AG04450 (cell line): ENCODE measurements at regions not wholly inside any gene's neighbourhood (a gene's known extent, or its start where the extent isn't known, plus 50 kb on each side); places are given as distances from the start of the nearest gene placed in this dataset.
"Not testable (repeated sequence)": the region's sequence is repeated elsewhere in the genome, so short reads cannot be mapped to it uniquely, and the experiment has no call there.

Experiments used
- CTCF ChIA-PET: fragments of 300-600, 350-600 bp; formaldehyde crosslinking; extraction: SDS; loops from one replicate; lab custom pipeline; 2022; ENCODE audit warnings: antibody characterized with exemption, inconsistent platforms; lab: Charles Lee
- POLR2A ChIA-PET: fragments of 350-600 bp; formaldehyde crosslinking; extraction: SDS; loops from one replicate; lab custom pipeline; 2021; ENCODE audit warnings: antibody characterized with exemption, inconsistent platforms; lab: Yijun Ruan, JAX
- DNase-seq: peaks from one replicate; pipeline ENCODE4 v3.0.0-alpha.2; 2011; ENCODE audit warnings: low read depth, low spot score
- H3K27ac ChIP-seq: one replicate; pipeline ENCODE4 v1.5.1; 2012; ENCODE audit warnings: low read depth, low read length, control low read depth
- H3K27me3 ChIP-seq: one replicate; pipeline ENCODE4 v1.6.0; 2012; ENCODE audit warnings: low read length; ENCODE audit not compliant: control insufficient read depth, insufficient read depth
- H3K4me3 ChIP-seq: 2 replicates; pipeline ENCODE4 v1.5.1; 2011; ENCODE audit warnings: mild to moderate bottlenecking, low read depth, low read length, control low read depth
- H3K9me3 ChIP-seq: 2 replicates; pipeline ENCODE4 v1.5.1; 2012; ENCODE audit warnings: low read length; ENCODE audit not compliant: control insufficient read depth, insufficient read depth
- CTCF ChIP-seq: IDR thresholded peaks from 2 replicates; pipeline ENCODE4 v1.5.1; 2011; ENCODE audit warnings: low read depth, low read length, control low read depth, inconsistent platforms

- CTCF ChIA-PET = no interaction called here
- no peak overlapping the region for H3K27ac ChIP-seq
- peaks cover 37% of the 10 kb centered on the region for H3K9me3 ChIP-seq
- H3K4me3 ChIP-seq = no peak overlapping the region
- POLR2A ChIA-PET = no interaction called here
- TF ChIP-seq CTCF = no peak
- DNase-seq = no peak
- H3K27me3 ChIP-seq = no peaks in the 10 kb centered on the region
Observed at GRCh38 chr7:51446356-51446755, 129.7 kb upstream of the COBL start.

GRCh38 chr7:51444936-51445335 lies 128.3 kb upstream of the COBL start:
- ChIA-PET CTCF (no interaction called here), POLR2A (no interaction called here)
- Histone ChIP-seq H3K27me3 (no peaks in the 10 kb centered on the region), H3K27ac (no peak overlapping the region), H3K4me3 (no peak overlapping the region), H3K9me3 (peaks cover 26% of the 10 kb centered on the region)
- TF ChIP-seq CTCF = no peak
- DNase-seq = no peak

DNA sequence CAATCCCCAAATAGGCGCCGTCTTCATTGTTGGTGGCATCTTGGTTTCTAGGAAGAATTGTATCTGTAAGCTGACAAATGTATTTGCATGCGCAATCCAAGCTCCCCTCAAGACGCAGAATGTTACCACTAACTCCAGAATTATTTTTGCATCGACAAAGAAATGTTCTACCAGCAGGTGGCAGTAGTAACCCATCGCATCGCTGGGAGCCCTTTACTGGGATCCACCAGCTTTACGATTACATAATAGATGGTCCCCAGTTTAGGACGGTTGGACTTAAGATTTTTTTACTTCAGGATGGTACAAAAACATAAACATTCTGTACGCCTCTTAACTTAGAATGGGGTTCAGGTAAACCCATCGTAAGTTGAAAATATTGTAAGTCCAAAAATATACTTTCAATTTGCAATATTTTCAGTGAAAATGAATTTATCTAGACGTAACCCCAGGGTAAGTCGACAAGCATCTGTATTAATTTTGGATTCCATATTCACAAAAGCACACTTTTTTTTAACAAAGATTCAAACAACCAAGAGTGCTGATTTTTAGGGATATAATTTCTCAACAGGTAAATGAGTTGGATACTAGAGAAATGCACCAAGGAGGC lies 114.0 kb upstream of the COBL start:
- ChIA-PET POLR2A (no interaction called here), CTCF (interaction anchor here (0.6 kb wide), 1 partner anchor 294 kb away, joined by 3 read pairs; no protein-coding TSS in a partner anchor)
- Histone ChIP-seq H3K4me3 (no peak overlapping the region), H3K27ac (no peak overlapping the region), H3K27me3 (no peaks in the 10 kb centered on the region), H3K9me3 (peaks cover 14% of the 10 kb centered on the region)
- no peak for DNase-seq
- TF ChIP-seq CTCF = peak; percentile 48

GRCh38 chr7:51428217-51428887 lies 111.7 kb upstream of the COBL start:
- no peak for DNase-seq
- no peak overlapping the region for H3K4me3 ChIP-seq
- no peak overlapping the region for H3K27ac ChIP-seq
- no peak for TF ChIP-seq CTCF
- H3K27me3 ChIP-seq = no peaks in the 10 kb centered on the region
- ChIA-PET POLR2A (no interaction called here), CTCF (interaction anchor here (1.3 kb wide), 1 partner anchor 266 kb away, joined by 6 read pairs; no protein-coding TSS in a partner anchor)
- peaks cover 11% of the 10 kb centered on the region for H3K9me3 ChIP-seq

GRCh38 chr7:51426163-51426562 lies 109.6 kb upstream of the COBL start:
- no peak for TF ChIP-seq CTCF
- CTCF ChIA-PET = no interaction called here

DNA sequence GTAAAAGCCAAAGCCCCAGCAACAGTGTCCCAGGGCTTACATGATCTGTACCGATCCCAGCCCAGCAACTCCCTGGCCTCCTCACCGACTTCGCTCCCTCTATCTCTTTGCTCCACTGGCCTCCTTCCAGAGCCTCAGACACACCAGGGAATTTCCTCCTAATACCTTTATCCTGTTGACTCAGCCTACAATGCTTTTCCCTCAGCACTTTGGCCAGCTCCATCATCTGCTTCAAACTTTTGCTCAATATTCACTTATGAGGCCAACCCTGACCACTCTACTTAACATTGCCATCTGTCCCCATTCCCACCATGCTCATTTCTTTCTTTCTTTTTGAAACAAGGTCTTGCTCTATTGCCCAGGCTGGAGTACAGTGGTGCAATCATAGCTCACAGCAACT lies 93.3 kb upstream of the COBL start:
- H3K9me3 ChIP-seq, H3K4me3 ChIP-seq, DNase-seq, CTCF ChIA-PET, H3K27me3 ChIP-seq, H3K27ac ChIP-seq, POLR2A ChIA-PET: not testable (repeated sequence)

More at GRCh38 chr7:51426163-51426562, 109.6 kb upstream of the COBL start:
- H3K27ac ChIP-seq = no peak overlapping the region
- POLR2A ChIA-PET = no interaction called here
- H3K27me3 ChIP-seq = no peaks in the 10 kb centered on the region
- H3K4me3 ChIP-seq = no peak overlapping the region
- peaks cover 11% of the 10 kb centered on the region for H3K9me3 ChIP-seq
- no peak for DNase-seq

GRCh38 chr7:51397608-51398007 lies 81.0 kb upstream of the COBL start:
- H3K4me3 ChIP-seq, H3K9me3 ChIP-seq, H3K27ac ChIP-seq, CTCF ChIA-PET, POLR2A ChIA-PET, DNase-seq, H3K27me3 ChIP-seq: not testable (repeated sequence)
